Keratinocyte (primary cell): ENCODE measurements at regions not wholly inside any gene's neighbourhood (a gene's known extent, or its start where the extent isn't known, plus 50 kb on each side); places are given as distances from the start of the nearest gene placed in this dataset.

ENCODE experiments used
- DNase-seq: peaks from one replicate; pipeline ENCODE4 v3.0.0-alpha.2; 2011; ENCODE audit warnings: low read depth, missing footprints, low spot score
- FAIRE-seq: peaks from 2 replicates; lab custom pipeline; 2011; peaks lifted over from hg19 to GRCh38; lab: Jason Lieb, UNC
- H2AFZ ChIP-seq: 2 replicates; pipeline ENCODE4 v1.6.0; 2012; ENCODE audit warnings: low read length, control low read depth, inconsistent platforms; ENCODE audit not compliant: control insufficient read depth
- H3K27ac ChIP-seq: 2 replicates; pipeline ENCODE4 v1.5.1; 2011; ENCODE audit warnings: low read length; ENCODE audit not compliant: control insufficient read depth, insufficient read depth
- H3K27me3 ChIP-seq: 3 replicates; pipeline ENCODE4 v1.6.0; 2011; ENCODE audit warnings: low read length; ENCODE audit not compliant: control insufficient read depth, insufficient read depth; ENCODE audit errors: extremely low read depth
- H3K36me3 ChIP-seq, 2 experiments: 2 replicates in 1 of 2; 3 replicates in 1 of 2; pipeline ENCODE4 v1.5.1; 2011; ENCODE audit warnings: low read length in 2 of 2, mild to moderate bottlenecking in 1 of 2; ENCODE audit not compliant: control insufficient read depth in 2 of 2, insufficient read depth in 2 of 2; ENCODE audit errors: extremely low read depth in 1 of 2
- H3K4me1 ChIP-seq: 3 replicates; pipeline ENCODE4 v1.5.1; 2011; ENCODE audit warnings: low read length; ENCODE audit not compliant: control insufficient read depth, insufficient read depth; ENCODE audit errors: extremely low read depth
- H3K4me2 ChIP-seq: 3 replicates; pipeline ENCODE4 v1.6.0; 2011; ENCODE audit warnings: low read depth, low read length; ENCODE audit not compliant: control insufficient read depth, insufficient read depth; ENCODE audit errors: extremely low read depth
- H3K4me3 ChIP-seq, 3 experiments: fragments of 200-600 bp in 1 of 3; sonication (generic) in 1 of 3; 2 replicates in 2 of 3; 3 replicates in 1 of 3; pipeline ENCODE4 v1.5.1; 2011 to 2016; ENCODE audit warnings: low read length in 3 of 3, mild to moderate bottlenecking in 3 of 3, control low read depth in 2 of 3, inconsistent platforms in 1 of 3, low read depth in 1 of 3, mixed read lengths in 1 of 3, mixed run types in 1 of 3, moderate library complexity in 1 of 3; ENCODE audit not compliant: control insufficient read depth in 2 of 3, insufficient read depth in 2 of 3; ENCODE audit errors: extremely low read depth in 1 of 3
- H3K79me2 ChIP-seq: 2 replicates; pipeline ENCODE4 v1.6.0; 2012; ENCODE audit warnings: low read length; ENCODE audit not compliant: control insufficient read depth, insufficient read depth
- H3K9ac ChIP-seq: 3 replicates; pipeline ENCODE4 v1.6.0; 2011; ENCODE audit warnings: low read length; ENCODE audit not compliant: control insufficient read depth, insufficient read depth; ENCODE audit errors: extremely low read depth
- H3K9me1 ChIP-seq: 3 replicates; pipeline ENCODE4 v1.6.0; 2011; ENCODE audit warnings: low read length; ENCODE audit not compliant: control insufficient read depth, insufficient read depth; ENCODE audit errors: extremely low read depth
- H3K9me3 ChIP-seq: 2 replicates; pipeline ENCODE4 v1.5.1; 2012; ENCODE audit warnings: low read depth, low read length; ENCODE audit not compliant: control insufficient read depth
- H4K20me1 ChIP-seq: 3 replicates; pipeline ENCODE4 v1.6.0; 2011; ENCODE audit warnings: low read length; ENCODE audit not compliant: control insufficient read depth, insufficient read depth; ENCODE audit errors: extremely low read depth
- EZH2 ChIP-seq: IDR thresholded peaks from one replicate; pipeline ENCODE4 v1.6.1; 2012; ENCODE audit warnings: inconsistent platforms, mild to moderate bottlenecking, low read length, moderate library complexity
- dilution Hi-C: fragments of 300-500 bp; cut with MboI; formaldehyde crosslinking; loops from one replicate; pipeline ENCODE4 v1.7.0; 2020; ENCODE audit warnings: low sequenced_read_pairs; ENCODE audit not compliant: extremely low pct_ligation_motif_present
- TF ChIP-seq, protein P1 (sequence below), 3 experiments: IDR thresholded peaks in 1 of 3; conservative IDR thresholded peaks in 1 of 3; optimal IDR thresholded peaks in 1 of 3; 2 replicates in 2 of 3; 3 replicates in 1 of 3; pipeline versions ENCODE3 to v1.5.1; 2011; ENCODE audit warnings: low read length in 3 of 3, mild to moderate bottlenecking in 3 of 3, moderate library complexity in 2 of 3, control low read depth in 1 of 3, inconsistent platforms in 1 of 3; ENCODE audit not compliant: insufficient read depth in 2 of 3; ENCODE audit errors: extremely low read depth in 1 of 3

DNA sequence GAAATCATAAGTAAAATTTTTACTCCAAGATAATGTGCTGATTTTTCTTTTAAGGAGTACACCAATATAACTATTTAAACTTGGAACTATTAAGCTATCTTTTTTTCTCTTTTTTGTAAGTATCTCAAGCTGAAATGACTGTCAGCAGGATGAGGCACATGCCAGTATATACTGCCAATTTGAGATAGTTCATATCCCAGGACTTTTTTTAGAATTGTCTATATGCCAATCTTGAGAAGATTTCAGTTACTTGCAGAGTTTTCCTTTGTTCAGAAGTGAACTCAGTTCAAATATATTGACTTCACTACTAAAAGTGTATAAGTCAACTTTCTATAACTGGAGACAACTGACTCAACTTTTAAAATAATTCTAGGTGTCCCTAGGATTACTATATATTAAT, 181.7 kb upstream of the ZNF717 start:
- Histone ChIP-seq H3K9me3 (no peaks in the 10 kb centered on the region), H3K9ac (no peak overlapping the region), H3K9me1 (no peaks in the 10 kb centered on the region), H3K27me3 (no peaks in the 10 kb centered on the region), H3K4me3 (no peak overlapping the region), H2AFZ (no peak overlapping the region), H3K4me1 (no peaks in the 10 kb centered on the region), H3K36me3 (no peaks in the 10 kb centered on the region), H3K27ac (no peak overlapping the region), H3K79me2 (no peaks in the 10 kb centered on the region), H4K20me1 (no peaks in the 10 kb centered on the region), H3K4me2 (no peak overlapping the region)
- dilution Hi-C loops: no loop called here
- no peak for TF ChIP-seq EZH2
- TF ChIP-seq, protein P1, sequence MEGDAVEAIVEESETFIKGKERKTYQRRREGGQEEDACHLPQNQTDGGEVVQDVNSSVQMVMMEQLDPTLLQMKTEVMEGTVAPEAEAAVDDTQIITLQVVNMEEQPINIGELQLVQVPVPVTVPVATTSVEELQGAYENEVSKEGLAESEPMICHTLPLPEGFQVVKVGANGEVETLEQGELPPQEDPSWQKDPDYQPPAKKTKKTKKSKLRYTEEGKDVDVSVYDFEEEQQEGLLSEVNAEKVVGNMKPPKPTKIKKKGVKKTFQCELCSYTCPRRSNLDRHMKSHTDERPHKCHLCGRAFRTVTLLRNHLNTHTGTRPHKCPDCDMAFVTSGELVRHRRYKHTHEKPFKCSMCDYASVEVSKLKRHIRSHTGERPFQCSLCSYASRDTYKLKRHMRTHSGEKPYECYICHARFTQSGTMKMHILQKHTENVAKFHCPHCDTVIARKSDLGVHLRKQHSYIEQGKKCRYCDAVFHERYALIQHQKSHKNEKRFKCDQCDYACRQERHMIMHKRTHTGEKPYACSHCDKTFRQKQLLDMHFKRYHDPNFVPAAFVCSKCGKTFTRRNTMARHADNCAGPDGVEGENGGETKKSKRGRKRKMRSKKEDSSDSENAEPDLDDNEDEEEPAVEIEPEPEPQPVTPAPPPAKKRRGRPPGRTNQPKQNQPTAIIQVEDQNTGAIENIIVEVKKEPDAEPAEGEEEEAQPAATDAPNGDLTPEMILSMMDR (optimal IDR thresholded peaks at IDR 0.05 in 1 of 3, IDR thresholded peaks at IDR 0.05 in 1 of 3, conservative IDR thresholded peaks at IDR 0.05 in 1 of 3; ENCODE audit: extremely low read depth in 1 of 3, insufficient read depth in 2 of 3, low read length in 3 of 3): no peak
- DNase-seq (no peak), FAIRE-seq (no peak)

DNA sequence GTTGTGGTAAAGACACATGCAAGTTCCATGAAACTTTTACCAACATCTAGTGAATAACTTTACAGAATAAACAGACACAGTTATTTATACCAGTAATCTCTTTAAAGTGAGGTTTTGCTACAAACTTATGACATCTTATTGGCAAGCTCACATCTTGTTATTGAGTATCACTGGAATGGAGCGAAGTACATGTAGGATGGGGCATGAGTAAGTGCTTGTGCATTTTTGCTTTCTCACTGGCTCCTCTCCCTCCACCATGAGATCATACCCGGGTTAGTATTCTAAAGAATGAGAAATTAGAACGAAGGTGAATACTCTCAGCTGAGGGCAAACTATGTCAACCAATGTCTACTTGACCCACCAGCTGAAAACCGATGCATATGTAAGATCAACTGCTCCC, 193.3 kb upstream of the ZNF717 start:
- H3K36me3 ChIP-seq: no peaks in the 10 kb centered on the region
- TF ChIP-seq, protein P1 (optimal IDR thresholded peaks at IDR 0.05 in 1 of 3, IDR thresholded peaks at IDR 0.05 in 1 of 3, conservative IDR thresholded peaks at IDR 0.05 in 1 of 3; ENCODE audit: extremely low read depth in 1 of 3, insufficient read depth in 2 of 3, low read length in 3 of 3): no peak
- no peak for TF ChIP-seq EZH2
- H3K9me3 ChIP-seq: no peaks in the 10 kb centered on the region
- no peak overlapping the region for H3K4me3 ChIP-seq
- H3K4me2 ChIP-seq: no peak overlapping the region
- H3K9ac ChIP-seq: no peak overlapping the region
- H3K27ac ChIP-seq: no peak overlapping the region
- no peaks in the 10 kb centered on the region for H3K4me1 ChIP-seq
- DNase-seq (no peak), FAIRE-seq (no peak)
- no peak overlapping the region for H2AFZ ChIP-seq
- H3K79me2 ChIP-seq: no peaks in the 10 kb centered on the region
- dilution Hi-C loops: no loop called here
- no peaks in the 10 kb centered on the region for H3K27me3 ChIP-seq
- H3K9me1 ChIP-seq: no peaks in the 10 kb centered on the region
- H4K20me1 ChIP-seq: no peaks in the 10 kb centered on the region
